ENCODE measurements at regions not wholly inside any gene's neighbourhood (a gene's known extent, or its start where the extent isn't known, plus 50 kb on each side); places are given as distances from the start of the nearest gene placed in this dataset.

DNA sequence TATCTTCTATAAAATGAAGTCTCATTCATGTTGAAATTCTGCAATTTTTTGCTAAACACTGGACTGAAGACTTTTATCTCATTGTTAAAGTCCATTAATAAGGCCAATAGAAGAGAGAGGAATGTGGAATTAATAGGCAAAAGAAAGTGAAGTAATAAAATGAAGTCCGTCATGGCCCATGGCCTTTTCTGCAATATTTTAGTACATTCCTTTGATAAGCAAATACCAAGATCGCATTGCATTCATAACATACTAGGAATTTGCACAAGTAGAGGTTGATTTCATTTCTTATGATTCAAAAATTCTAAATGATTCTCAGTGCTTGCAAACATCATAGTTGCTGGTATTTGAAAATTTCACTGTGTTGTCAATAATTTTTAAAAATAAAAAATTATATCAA lies 664.0 kb downstream of the NR2F1-AS1 start:
- H3K27me3 ChIP-seq (ENCODE audit: insufficient read depth), result no peaks in the 10 kb centered on the region
- no peaks in the 10 kb centered on the region for H3F3A ChIP-seq (replicated peaks; ENCODE audit: low read depth)
- H3K9me2 ChIP-seq (ENCODE audit: insufficient read depth), result 0 out of 2 replicates have a peak, but pooled peaks cover 3% of the 10 kb centered on the region
- TF ChIP-seq ETS1 (IDR thresholded peaks at IDR 0.05) (no peak), EZH2 (IDR thresholded peaks at IDR 0.05; ENCODE audit: low read depth, unreplicated experiment) (no peak), POLR2AphosphoS5 (IDR thresholded peaks at IDR 0.05; ENCODE audit: low read depth) (no peak), NANOG (IDR thresholded peaks at IDR 0.05; ENCODE audit: borderline replicate concordance) (no peak), JUNB (IDR thresholded peaks at IDR 0.05; ENCODE audit: unreplicated experiment) (no peak), CREB1 (CRISPR knock-in tag; IDR thresholded peaks at IDR 0.05; ENCODE audit: low read depth) (no peak)
- TF ChIP-seq, protein P1, sequence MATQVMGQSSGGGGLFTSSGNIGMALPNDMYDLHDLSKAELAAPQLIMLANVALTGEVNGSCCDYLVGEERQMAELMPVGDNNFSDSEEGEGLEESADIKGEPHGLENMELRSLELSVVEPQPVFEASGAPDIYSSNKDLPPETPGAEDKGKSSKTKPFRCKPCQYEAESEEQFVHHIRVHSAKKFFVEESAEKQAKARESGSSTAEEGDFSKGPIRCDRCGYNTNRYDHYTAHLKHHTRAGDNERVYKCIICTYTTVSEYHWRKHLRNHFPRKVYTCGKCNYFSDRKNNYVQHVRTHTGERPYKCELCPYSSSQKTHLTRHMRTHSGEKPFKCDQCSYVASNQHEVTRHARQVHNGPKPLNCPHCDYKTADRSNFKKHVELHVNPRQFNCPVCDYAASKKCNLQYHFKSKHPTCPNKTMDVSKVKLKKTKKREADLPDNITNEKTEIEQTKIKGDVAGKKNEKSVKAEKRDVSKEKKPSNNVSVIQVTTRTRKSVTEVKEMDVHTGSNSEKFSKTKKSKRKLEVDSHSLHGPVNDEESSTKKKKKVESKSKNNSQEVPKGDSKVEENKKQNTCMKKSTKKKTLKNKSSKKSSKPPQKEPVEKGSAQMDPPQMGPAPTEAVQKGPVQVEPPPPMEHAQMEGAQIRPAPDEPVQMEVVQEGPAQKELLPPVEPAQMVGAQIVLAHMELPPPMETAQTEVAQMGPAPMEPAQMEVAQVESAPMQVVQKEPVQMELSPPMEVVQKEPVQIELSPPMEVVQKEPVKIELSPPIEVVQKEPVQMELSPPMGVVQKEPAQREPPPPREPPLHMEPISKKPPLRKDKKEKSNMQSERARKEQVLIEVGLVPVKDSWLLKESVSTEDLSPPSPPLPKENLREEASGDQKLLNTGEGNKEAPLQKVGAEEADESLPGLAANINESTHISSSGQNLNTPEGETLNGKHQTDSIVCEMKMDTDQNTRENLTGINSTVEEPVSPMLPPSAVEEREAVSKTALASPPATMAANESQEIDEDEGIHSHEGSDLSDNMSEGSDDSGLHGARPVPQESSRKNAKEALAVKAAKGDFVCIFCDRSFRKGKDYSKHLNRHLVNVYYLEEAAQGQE (IDR thresholded peaks at IDR 0.05; ENCODE audit: unreplicated experiment), result no peak
- no peaks in the 10 kb centered on the region for H4K20me1 ChIP-seq (replicated peaks; ENCODE audit: insufficient read depth)
- Mint-ChIP-seq H3K9me3 (no peaks in the 10 kb centered on the region), H3K36me3 (ENCODE audit: low read depth) (no peaks in the 10 kb centered on the region), H3K4me1 (peaks cover 15% of the 10 kb centered on the region), H3K27ac (no peak overlapping the region), H3K4me3 (no peak overlapping the region), H3K27me3 (ENCODE audit: insufficient read depth, low read depth, poor library complexity) (no peaks in the 10 kb centered on the region)
- H3K4me1 ChIP-seq (ENCODE audit: insufficient read depth), result peaks cover 10% of the 10 kb centered on the region
- H3K27ac ChIP-seq (ENCODE audit: low read depth), result no peak overlapping the region
- H3K4me3 ChIP-seq, result no peak overlapping the region
- H2AFZ ChIP-seq, result no peak overlapping the region
- no peaks in the 10 kb centered on the region for H3K36me3 ChIP-seq (ENCODE audit: insufficient read depth)
- H3K4me2 ChIP-seq, result no peak overlapping the region
- ATAC-seq (no peak), DNase-seq (ENCODE audit: low spot score) (no peak)
- no peaks in the 10 kb centered on the region for H3K79me2 ChIP-seq (replicated peaks; ENCODE audit: insufficient read depth)

DNA sequence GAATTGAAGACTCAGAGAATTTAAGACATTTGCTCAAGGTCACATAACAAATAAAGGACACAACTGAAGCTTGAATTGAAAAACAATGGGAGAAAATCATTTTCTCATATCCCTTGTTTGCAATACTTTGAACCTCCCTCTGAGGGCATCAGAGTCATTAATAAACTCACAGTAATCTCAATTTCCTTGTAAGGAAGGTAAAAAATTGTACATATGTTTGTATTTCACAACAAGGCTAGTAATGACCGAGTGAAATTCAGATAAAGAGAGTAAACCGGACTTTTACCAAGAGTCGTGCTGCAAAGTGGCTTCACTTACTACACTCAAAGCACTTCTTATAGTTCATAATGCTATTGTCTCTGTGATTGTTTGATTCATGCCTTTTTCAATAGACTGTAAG lies 665.0 kb downstream of the NR2F1-AS1 start:
- no peak overlapping the region for H3K4me2 ChIP-seq
- no peaks in the 10 kb centered on the region for H3K27me3 ChIP-seq (ENCODE audit: insufficient read depth)

More for the DNA sequence above, 665.0 kb downstream of the NR2F1-AS1 start:
- peaks cover 21% of the 10 kb centered on the region for H3K4me1 Mint-ChIP-seq
- Histone ChIP-seq H3K79me2 (replicated peaks; ENCODE audit: insufficient read depth) (no peaks in the 10 kb centered on the region), H3K9me2 (ENCODE audit: insufficient read depth) (0 out of 2 replicates have a peak, but pooled peaks cover 3% of the 10 kb centered on the region), H4K20me1 (replicated peaks; ENCODE audit: insufficient read depth) (no peaks in the 10 kb centered on the region), H3K27ac (ENCODE audit: low read depth) (no peak overlapping the region), H3K4me3 (no peak overlapping the region), H2AFZ (no peak overlapping the region), H3K4me1 (ENCODE audit: insufficient read depth) (peaks cover 20% of the 10 kb centered on the region), H3F3A (replicated peaks; ENCODE audit: low read depth) (no peaks in the 10 kb centered on the region), H3K36me3 (ENCODE audit: insufficient read depth) (no peaks in the 10 kb centered on the region)
- H3K27me3 Mint-ChIP-seq (ENCODE audit: insufficient read depth, low read depth, poor library complexity), result peaks cover 2% of the 10 kb centered on the region
- TF ChIP-seq ZNF331 (CRISPR knock-in tag; IDR thresholded peaks at IDR 0.05; ENCODE audit: low read depth) (no peak), EZH2phosphoT487 (IDR thresholded peaks at IDR 0.05; ENCODE audit: unreplicated experiment) (no peak), STAT1 (IDR thresholded peaks at IDR 0.05; ENCODE audit: unreplicated experiment) (no peak), ETS1 (IDR thresholded peaks at IDR 0.05) (no peak), POLR2AphosphoS5 (IDR thresholded peaks at IDR 0.05; ENCODE audit: low read depth) (no peak)
- TF ChIP-seq, protein P2, sequence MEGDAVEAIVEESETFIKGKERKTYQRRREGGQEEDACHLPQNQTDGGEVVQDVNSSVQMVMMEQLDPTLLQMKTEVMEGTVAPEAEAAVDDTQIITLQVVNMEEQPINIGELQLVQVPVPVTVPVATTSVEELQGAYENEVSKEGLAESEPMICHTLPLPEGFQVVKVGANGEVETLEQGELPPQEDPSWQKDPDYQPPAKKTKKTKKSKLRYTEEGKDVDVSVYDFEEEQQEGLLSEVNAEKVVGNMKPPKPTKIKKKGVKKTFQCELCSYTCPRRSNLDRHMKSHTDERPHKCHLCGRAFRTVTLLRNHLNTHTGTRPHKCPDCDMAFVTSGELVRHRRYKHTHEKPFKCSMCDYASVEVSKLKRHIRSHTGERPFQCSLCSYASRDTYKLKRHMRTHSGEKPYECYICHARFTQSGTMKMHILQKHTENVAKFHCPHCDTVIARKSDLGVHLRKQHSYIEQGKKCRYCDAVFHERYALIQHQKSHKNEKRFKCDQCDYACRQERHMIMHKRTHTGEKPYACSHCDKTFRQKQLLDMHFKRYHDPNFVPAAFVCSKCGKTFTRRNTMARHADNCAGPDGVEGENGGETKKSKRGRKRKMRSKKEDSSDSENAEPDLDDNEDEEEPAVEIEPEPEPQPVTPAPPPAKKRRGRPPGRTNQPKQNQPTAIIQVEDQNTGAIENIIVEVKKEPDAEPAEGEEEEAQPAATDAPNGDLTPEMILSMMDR (conservative IDR thresholded peaks at IDR 0.05; ENCODE audit: low read depth in 2 of 2), result no peak
- no peak for ATAC-seq
- no peaks in the 10 kb centered on the region for H3K36me3 Mint-ChIP-seq (ENCODE audit: low read depth)
- no peaks in the 10 kb centered on the region for H3K9me3 Mint-ChIP-seq
- no peak for DNase-seq (ENCODE audit: low spot score)
- H3K4me3 Mint-ChIP-seq, result no peak overlapping the region
- no peak overlapping the region for H3K27ac Mint-ChIP-seq

Data from GM23338 (cell line).